GM23248 (cell line): ENCODE measurements at regions not wholly inside any gene's neighbourhood (a gene's known extent, or its start where the extent isn't known, plus 50 kb on each side); places are given as distances from the start of the nearest gene placed in this dataset.

Experiments
- DNase-seq: peaks from one replicate; pipeline ENCODE4 v3.0.0-alpha.2; 2015
- H2AFZ ChIP-seq: fragments of 200-600 bp; sonication (generic); 2 replicates; pipeline ENCODE4 v1.6.1; 2016; ENCODE audit warnings: antibody characterized with exemption
- H3F3A ChIP-seq: fragments of 200-600 bp; sonication (generic); 2 replicates; pipeline ENCODE4 v1.6.1; 2016; ENCODE audit warnings: mild to moderate bottlenecking, antibody characterized with exemption, mixed run types; ENCODE audit not compliant: insufficient read depth
- H3K27ac ChIP-seq: fragments of 200-600 bp; sonication (generic); 2 replicates; pipeline ENCODE4 v1.5.1; 2016; ENCODE audit warnings: mild to moderate bottlenecking
- H3K27me3 ChIP-seq: fragments of 200-600 bp; sonication (generic); replicated peaks from 2 replicates; pipeline ENCODE4 v1.6.1; 2016; ENCODE audit warnings: mild to moderate bottlenecking; ENCODE audit not compliant: insufficient read depth
- H3K36me3 ChIP-seq: fragments of 200-600 bp; sonication (generic); 2 replicates; pipeline ENCODE4 v1.6.1; 2016; ENCODE audit warnings: low read depth, mild to moderate bottlenecking
- H3K4me1 ChIP-seq: fragments of 200-600 bp; sonication (generic); 2 replicates; pipeline ENCODE4 v1.6.1; 2016; ENCODE audit warnings: mild to moderate bottlenecking; ENCODE audit not compliant: insufficient read depth
- H3K4me2 ChIP-seq: fragments of 200-600 bp; sonication (generic); one replicate; pipeline ENCODE4 v1.6.1; 2016; ENCODE audit warnings: mild to moderate bottlenecking; ENCODE audit not compliant: unreplicated experiment
- H3K4me3 ChIP-seq: fragments of 200-600 bp; sonication (generic); 2 replicates; pipeline ENCODE4 v1.5.1; 2016; ENCODE audit warnings: mild to moderate bottlenecking
- H3K79me2 ChIP-seq: fragments of 200-600 bp; sonication (generic); 2 replicates; pipeline ENCODE4 v1.6.1; 2016; ENCODE audit warnings: mild to moderate bottlenecking; ENCODE audit not compliant: insufficient read depth
- H3K9ac ChIP-seq: fragments of 200-600 bp; sonication (generic); 2 replicates; pipeline ENCODE4 v1.6.1; 2016; ENCODE audit warnings: mild to moderate bottlenecking
- H3K9me2 ChIP-seq: fragments of 200-600 bp; sonication (generic); 2 replicates; pipeline ENCODE4 v1.6.1; 2016; ENCODE audit warnings: mixed run types, mild to moderate bottlenecking, moderate library complexity; ENCODE audit not compliant: insufficient read depth
- H3K9me3 ChIP-seq: fragments of 200-600 bp; sonication (generic); one replicate; pipeline ENCODE4 v1.6.1; 2017; ENCODE audit warnings: low read depth
- H4K20me1 ChIP-seq: fragments of 200-600 bp; sonication (generic); 2 replicates; pipeline ENCODE4 v1.6.0; 2016; ENCODE audit not compliant: insufficient read depth
- EZH2 ChIP-seq: fragments of 200-600 bp; sonication (generic); IDR thresholded peaks from 2 replicates; pipeline ENCODE4 v1.6.1; 2018; ENCODE audit warnings: antibody characterized with exemption, mild to moderate bottlenecking; ENCODE audit not compliant: insufficient read depth, poor library complexity, severe bottlenecking
- EZH2phosphoT487 ChIP-seq: fragments of 200-600 bp; sonication (generic); IDR thresholded peaks from 2 replicates; pipeline ENCODE4 v1.6.1; 2018; ENCODE audit warnings: antibody characterized with exemption, moderate library complexity, mild to moderate bottlenecking, low read depth; ENCODE audit not compliant: insufficient read depth
- WGBS, 2 experiments: methylation state at CpG; one replicate each; pipeline ENCODE4 v1.1.6; 2015 to 2017; ENCODE audit warnings: low lambda C conversion rate in 2 of 2, low coverage in 1 of 2; ENCODE audit errors: missing lambda C conversion rate in 2 of 2; 5-methylcytosine and 5-hydroxymethylcytosine counted together
- in situ Hi-C: fragments of 300-500 bp; cut with MboI; formaldehyde crosslinking; loops from 2 replicates; pipeline ENCODE4 v1.15.0; 2020

DNA sequence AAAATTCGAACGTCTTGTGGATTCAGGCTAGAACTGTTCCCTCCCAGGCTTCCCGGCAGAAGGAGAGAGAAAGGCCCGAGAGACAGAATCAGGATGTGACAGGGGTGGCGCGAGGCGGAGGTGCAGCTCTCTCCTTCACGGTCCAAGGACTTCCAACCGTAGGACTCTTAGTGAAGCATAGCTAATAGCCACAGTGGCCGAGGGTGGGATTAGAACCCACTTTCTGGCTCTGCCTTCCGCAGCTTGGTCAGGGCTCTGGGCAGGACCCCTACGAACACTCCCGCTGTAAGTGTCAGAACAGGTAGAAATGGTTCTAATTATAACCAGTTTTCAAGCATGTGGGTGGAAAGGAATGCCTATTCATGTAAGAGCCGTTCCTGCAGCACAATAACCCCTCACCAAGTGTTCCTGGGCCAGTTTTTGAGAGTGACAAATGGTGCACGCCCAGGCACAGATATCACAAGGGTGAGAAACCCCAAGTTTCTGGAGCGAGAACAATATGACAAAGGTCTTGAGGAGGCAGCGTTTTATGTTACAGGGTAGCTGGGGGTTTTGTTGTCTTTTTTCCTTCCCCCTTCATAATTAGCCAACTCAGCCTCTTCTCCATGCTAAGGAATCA is 86.4 kb downstream of the SYF2 start:
- in situ Hi-C loops = no loop called here
- no peaks in the 10 kb centered on the region for H4K20me1 ChIP-seq
- H3K9me2 ChIP-seq = no peaks in the 10 kb centered on the region
- no peak for TF ChIP-seq EZH2
- no peak for TF ChIP-seq EZH2phosphoT487
- H3K27me3 ChIP-seq = peaks cover 46% of the 10 kb centered on the region
- H3K9ac ChIP-seq = no peak overlapping the region
- no peak overlapping the region for H3K4me2 ChIP-seq
- H3K79me2 ChIP-seq = no peaks in the 10 kb centered on the region
- DNase-seq = no peak
- no peaks in the 10 kb centered on the region for H3F3A ChIP-seq
- H3K4me1 ChIP-seq = no peaks in the 10 kb centered on the region
- 74 to 79% methylated on average over 17 of the region's 17 CpGs for WGBS, 2 experiments
- H3K4me3 ChIP-seq = no peak overlapping the region
- H3K27ac ChIP-seq = no peak overlapping the region
- no peak overlapping the region for H2AFZ ChIP-seq
- H3K9me3 ChIP-seq = no peaks in the 10 kb centered on the region
- H3K36me3 ChIP-seq = no peaks in the 10 kb centered on the region

DNA sequence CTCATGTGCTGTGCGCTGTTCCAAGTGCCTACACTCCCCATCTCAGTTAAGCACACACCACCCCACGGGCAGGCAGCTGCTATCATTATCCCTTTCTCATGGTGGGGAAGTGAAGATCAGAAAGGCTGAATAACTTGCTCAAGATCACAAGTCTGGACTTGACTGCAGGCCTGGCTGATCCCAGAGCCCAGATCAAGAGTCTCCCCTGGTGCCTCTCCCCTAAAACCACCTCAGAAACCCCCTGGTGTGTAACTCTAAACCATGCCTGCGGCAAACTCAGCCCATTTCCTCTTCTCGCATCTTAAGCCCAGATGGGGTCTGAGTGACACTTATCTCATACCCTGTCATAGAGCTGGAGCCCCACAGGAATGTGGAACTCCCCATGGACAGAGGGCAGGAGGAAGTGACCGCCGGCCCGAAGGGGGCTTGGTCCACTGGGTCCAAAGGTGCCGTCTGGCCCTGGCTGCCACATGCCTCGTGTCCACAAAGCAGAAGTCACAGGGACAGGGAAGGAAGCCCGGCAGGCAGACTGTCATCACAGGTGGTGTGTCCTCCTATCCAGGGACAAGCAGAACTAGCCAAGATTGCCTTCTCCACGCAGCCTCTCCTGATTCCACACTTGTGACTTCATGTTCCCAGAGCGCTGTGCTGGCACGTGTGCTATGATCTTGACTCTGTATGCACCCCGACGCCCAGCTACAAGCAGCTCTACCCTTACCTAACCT is 92.1 kb downstream of the SYF2 start:
- no peaks in the 10 kb centered on the region for H3K4me1 ChIP-seq
- no peaks in the 10 kb centered on the region for H3K36me3 ChIP-seq
- no peak overlapping the region for H3K4me3 ChIP-seq
- TF ChIP-seq EZH2phosphoT487 (no peak), EZH2 (no peak)
- in situ Hi-C loops = no loop called here
- H4K20me1 ChIP-seq = no peaks in the 10 kb centered on the region
- H3K27me3 ChIP-seq = peaks cover 56% of the 10 kb centered on the region
- H2AFZ ChIP-seq = no peak overlapping the region
- no peak overlapping the region for H3K4me2 ChIP-seq
- no peak overlapping the region for H3K9ac ChIP-seq
- no peaks in the 10 kb centered on the region for H3F3A ChIP-seq
- no peaks in the 10 kb centered on the region for H3K9me2 ChIP-seq
- 15 to 19% methylated on average over 15 of the region's 15 CpGs for WGBS, 2 experiments
- no peaks in the 10 kb centered on the region for H3K79me2 ChIP-seq
- no peaks in the 10 kb centered on the region for H3K9me3 ChIP-seq
- no peak for DNase-seq
- no peak overlapping the region for H3K27ac ChIP-seq

DNA sequence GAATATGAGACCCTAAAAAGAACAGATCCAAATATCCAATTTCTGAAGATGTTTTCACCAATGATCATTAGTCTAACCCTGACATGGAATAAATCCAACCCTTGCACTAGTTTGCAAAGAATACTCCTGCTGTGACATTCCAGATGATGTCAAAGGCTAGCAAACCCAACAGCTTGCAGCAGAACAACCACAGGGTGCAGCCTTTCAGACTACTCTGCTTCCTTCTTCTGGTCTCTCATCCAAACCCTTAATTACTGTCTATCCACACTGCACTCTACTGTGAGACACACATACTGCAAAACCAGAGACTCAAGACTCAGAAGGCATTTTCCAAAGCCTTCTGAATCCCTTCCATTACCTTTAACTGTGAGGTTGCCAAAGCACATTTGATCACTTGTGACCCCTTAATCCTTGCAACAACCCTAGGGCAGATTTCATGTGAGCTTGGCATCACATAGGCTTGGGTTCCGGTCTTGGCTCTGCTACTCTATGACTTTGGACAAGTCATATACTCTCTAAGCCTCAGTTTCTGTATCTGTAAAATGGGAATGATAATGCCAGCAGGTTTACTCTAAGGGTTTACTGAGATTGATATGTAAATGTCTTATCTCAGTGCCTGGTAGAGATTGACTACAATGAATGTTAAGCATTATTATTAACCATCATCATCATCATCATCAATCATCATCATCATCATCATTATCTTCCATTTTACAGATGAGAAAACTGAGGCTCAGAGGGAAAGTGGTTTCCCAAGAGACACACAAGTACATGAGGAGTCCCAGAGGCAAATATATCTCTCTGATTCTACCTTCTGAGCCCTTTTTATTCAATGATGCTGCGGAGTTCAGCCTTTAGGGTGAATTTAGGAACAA is 94.5 kb downstream of the SYF2 start:
- H3K79me2 ChIP-seq = no peaks in the 10 kb centered on the region
- no peaks in the 10 kb centered on the region for H3K36me3 ChIP-seq
- no peaks in the 10 kb centered on the region for H3K9me3 ChIP-seq
- WGBS, 2 experiments = 80 to 83% methylated on average over 2 of the region's 2 CpGs
- no peaks in the 10 kb centered on the region for H4K20me1 ChIP-seq
- H3K27me3 ChIP-seq = peaks cover 57% of the 10 kb centered on the region
- no peaks in the 10 kb centered on the region for H3K9me2 ChIP-seq
- H2AFZ ChIP-seq = no peak overlapping the region
- H3K9ac ChIP-seq = no peak overlapping the region
- TF ChIP-seq EZH2 (no peak), EZH2phosphoT487 (no peak)
- in situ Hi-C loops = no loop called here
- H3K4me1 ChIP-seq = no peaks in the 10 kb centered on the region
- H3K4me2 ChIP-seq = no peak overlapping the region
- H3K27ac ChIP-seq = no peak overlapping the region
- H3F3A ChIP-seq = no peaks in the 10 kb centered on the region
- no peak for DNase-seq
- no peak overlapping the region for H3K4me3 ChIP-seq

DNA sequence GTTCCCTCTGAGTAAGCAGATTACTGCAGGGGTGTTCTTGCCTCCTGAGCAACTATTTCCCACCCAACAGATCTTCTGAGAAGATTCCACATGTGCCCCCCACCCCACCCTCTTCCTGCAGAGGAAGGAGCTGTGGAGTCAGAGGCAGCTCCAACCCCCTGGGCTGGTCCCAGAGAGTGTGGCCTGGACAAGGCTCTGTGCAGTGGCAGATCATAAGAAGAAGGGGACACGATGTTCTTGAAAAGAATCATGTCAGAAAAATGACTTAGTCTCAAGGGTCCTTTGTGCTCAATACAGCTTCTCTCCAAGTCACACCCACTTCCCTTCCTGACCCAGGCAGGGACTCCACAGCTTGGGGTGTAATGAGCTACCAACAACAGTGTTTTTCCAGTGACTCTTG is 95.2 kb downstream of the SYF2 start:
- in situ Hi-C loops = no loop called here
- no peaks in the 10 kb centered on the region for H4K20me1 ChIP-seq
- H3K36me3 ChIP-seq = no peaks in the 10 kb centered on the region
- H3K4me1 ChIP-seq = no peaks in the 10 kb centered on the region
- peaks cover 59% of the 10 kb centered on the region for H3K27me3 ChIP-seq
- H3K9me3 ChIP-seq = no peaks in the 10 kb centered on the region
- 0% methylated on average over 1 of the region's 1 CpG for WGBS, 2 experiments
- no peaks in the 10 kb centered on the region for H3F3A ChIP-seq
- H3K9me2 ChIP-seq = no peaks in the 10 kb centered on the region
- no peaks in the 10 kb centered on the region for H3K79me2 ChIP-seq
- no peak for DNase-seq
- no peak overlapping the region for H3K27ac ChIP-seq
- no peak overlapping the region for H3K9ac ChIP-seq
- no peak overlapping the region for H3K4me2 ChIP-seq
- H2AFZ ChIP-seq = no peak overlapping the region
- TF ChIP-seq EZH2 (no peak), EZH2phosphoT487 (no peak)
- no peak overlapping the region for H3K4me3 ChIP-seq
